GM12891 (cell line): ENCODE measurements at regions not wholly inside any gene's neighbourhood (a gene's known extent, or its start where the extent isn't known, plus 50 kb on each side); places are given as distances from the start of the nearest gene placed in this dataset.

Experiments used
- PAX5 ChIP-seq: IDR thresholded peaks from 2 replicates; pipeline ENCODE4 v1.6.1; 2011; ENCODE audit warnings: low read length, moderate library complexity, mild to moderate bottlenecking; ENCODE audit not compliant: insufficient read depth, severe bottlenecking
- POLR2A ChIP-seq: IDR thresholded peaks from 2 replicates; pipeline ENCODE4 v1.6.1; 2011; ENCODE audit warnings: low read depth, low read length, control low read depth
- POLR2AphosphoS5 ChIP-seq: IDR thresholded peaks from 2 replicates; pipeline ENCODE4 v1.6.1; 2011; ENCODE audit warnings: low read depth, low read length, control low read depth
- TAF1 ChIP-seq: IDR thresholded peaks from 2 replicates; pipeline ENCODE4 v1.6.1; 2011; ENCODE audit warnings: low read depth, low read length, control low read depth

- TF ChIP-seq POLR2AphosphoS5 (no peak), PAX5 (no peak), POLR2A (no peak), TAF1 (no peak)
Observed at GRCh38 chr14:46300765-46301164, 350.8 kb downstream of the RPL10L start.
